ENCODE measurements at regions not wholly inside any gene's neighbourhood (a gene's known extent, or its start where the extent isn't known, plus 50 kb on each side); places are given as distances from the start of the nearest gene placed in this dataset.

- Histone ChIP-seq H3K9me3 (ENCODE audit: severe bottlenecking) (no peaks in the 10 kb centered on the region), H3K27me3 (ENCODE audit: insufficient read depth, low read depth, severe bottlenecking) (no peaks in the 10 kb centered on the region), H3K4me3 (ENCODE audit: low read depth, low read length) (no peak overlapping the region), H3K36me3 (no peaks in the 10 kb centered on the region), H3K27ac (no peak overlapping the region)
- no peak for TF ChIP-seq CTCF (IDR thresholded peaks at IDR 0.05; ENCODE audit: low read depth, low read length)
- no peak for DNase-seq
Observed at GRCh38 chr5:56313004-56313531, 79.9 kb upstream of the ANKRD55 start.

GRCh38 chr5:56311306-56311905 lies 78.3 kb upstream of the ANKRD55 start:
- no peak for DNase-seq
- no peaks in the 10 kb centered on the region for H3K27me3 ChIP-seq (ENCODE audit: insufficient read depth, low read depth, severe bottlenecking)
- H3K9me3 ChIP-seq (ENCODE audit: severe bottlenecking) = peaks cover 6% of the 10 kb centered on the region
- no peak overlapping the region for H3K4me3 ChIP-seq (ENCODE audit: low read depth, low read length)
- H3K27ac ChIP-seq = peak overlapping the region; percentile 61
- no peaks in the 10 kb centered on the region for H3K36me3 ChIP-seq
- no peak for TF ChIP-seq CTCF (IDR thresholded peaks at IDR 0.05; ENCODE audit: low read depth, low read length)

- Histone ChIP-seq H3K9me3 (ENCODE audit: severe bottlenecking) (peaks cover 9% of the 10 kb centered on the region), H3K27ac (peak overlapping the region; percentile 61), H3K27me3 (ENCODE audit: insufficient read depth, low read depth, severe bottlenecking) (no peaks in the 10 kb centered on the region), H3K36me3 (no peaks in the 10 kb centered on the region), H3K4me3 (ENCODE audit: low read depth, low read length) (no peak overlapping the region)
- no peak for TF ChIP-seq CTCF (IDR thresholded peaks at IDR 0.05; ENCODE audit: low read depth, low read length)
- peak; percentile 25 for DNase-seq
Observed at GRCh38 chr5:56310711-56311204, 77.6 kb upstream of the ANKRD55 start.

GRCh38 chr5:56309262-56309826 lies 76.2 kb upstream of the ANKRD55 start:
- no peak for DNase-seq
- H3K27me3 ChIP-seq (ENCODE audit: insufficient read depth, low read depth, severe bottlenecking) = no peaks in the 10 kb centered on the region
- H3K27ac ChIP-seq = no peak overlapping the region
- H3K36me3 ChIP-seq = no peaks in the 10 kb centered on the region
- H3K9me3 ChIP-seq (ENCODE audit: severe bottlenecking) = peaks cover 9% of the 10 kb centered on the region
- TF ChIP-seq CTCF (IDR thresholded peaks at IDR 0.05; ENCODE audit: low read depth, low read length) = no peak
- no peak overlapping the region for H3K4me3 ChIP-seq (ENCODE audit: low read depth, low read length)

GRCh38 chr5:56307714-56308333 lies 74.7 kb upstream of the ANKRD55 start:
- peaks cover 9% of the 10 kb centered on the region for H3K9me3 ChIP-seq (ENCODE audit: severe bottlenecking)
- no peak overlapping the region for H3K27ac ChIP-seq
- H3K36me3 ChIP-seq = no peaks in the 10 kb centered on the region
- no peak for TF ChIP-seq CTCF (IDR thresholded peaks at IDR 0.05; ENCODE audit: low read depth, low read length)
- H3K4me3 ChIP-seq (ENCODE audit: low read depth, low read length) = no peak overlapping the region
- no peak for DNase-seq
- H3K27me3 ChIP-seq (ENCODE audit: insufficient read depth, low read depth, severe bottlenecking) = no peaks in the 10 kb centered on the region
